NCI-H2107 (cell line): ENCODE measurements at regions not wholly inside any gene's neighbourhood (a gene's known extent, or its start where the extent isn't known, plus 50 kb on each side); places are given as distances from the start of the nearest gene placed in this dataset.
"Not testable (repeated sequence)": the region's sequence is repeated elsewhere in the genome, so short reads cannot be mapped to it uniquely, and the experiment has no call there.

Experiments
- DNase-seq: peaks from one replicate; lab custom pipeline; 2025; lab: John Stamatoyannopoulos, UW

GRCh38 chr1:181202986-181203555 is 114.6 kb downstream of the IER5 start:
- DNase-seq: no peak

- DNase-seq: no peak
Measured at GRCh38 chr1:181204530-181204929, 116.0 kb downstream of the IER5 start.

DNA sequence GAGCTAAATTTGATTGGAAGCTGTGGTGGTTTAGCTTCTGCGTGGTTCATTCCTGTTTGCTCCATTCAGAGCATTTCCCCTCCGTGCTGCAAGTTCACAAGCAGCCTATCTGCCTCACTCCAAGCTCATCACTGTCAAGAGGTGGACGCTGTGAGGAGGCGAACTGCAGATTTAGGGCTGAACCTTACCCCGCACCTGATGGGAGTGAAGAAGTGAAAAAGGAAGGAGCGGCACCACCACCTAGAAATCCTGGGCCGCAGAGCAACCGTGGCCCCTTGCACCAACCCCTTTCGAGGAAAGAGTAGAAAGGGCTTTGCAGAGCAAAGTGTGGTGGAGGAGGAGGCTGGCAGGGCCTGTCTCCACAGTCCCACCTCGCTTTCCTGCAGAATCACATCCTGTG is 117.4 kb downstream of the IER5 start:
- no peak for DNase-seq

- DNase-seq: no peak
Measured at GRCh38 chr1:181206513-181206912, 118.0 kb downstream of the IER5 start.

DNA sequence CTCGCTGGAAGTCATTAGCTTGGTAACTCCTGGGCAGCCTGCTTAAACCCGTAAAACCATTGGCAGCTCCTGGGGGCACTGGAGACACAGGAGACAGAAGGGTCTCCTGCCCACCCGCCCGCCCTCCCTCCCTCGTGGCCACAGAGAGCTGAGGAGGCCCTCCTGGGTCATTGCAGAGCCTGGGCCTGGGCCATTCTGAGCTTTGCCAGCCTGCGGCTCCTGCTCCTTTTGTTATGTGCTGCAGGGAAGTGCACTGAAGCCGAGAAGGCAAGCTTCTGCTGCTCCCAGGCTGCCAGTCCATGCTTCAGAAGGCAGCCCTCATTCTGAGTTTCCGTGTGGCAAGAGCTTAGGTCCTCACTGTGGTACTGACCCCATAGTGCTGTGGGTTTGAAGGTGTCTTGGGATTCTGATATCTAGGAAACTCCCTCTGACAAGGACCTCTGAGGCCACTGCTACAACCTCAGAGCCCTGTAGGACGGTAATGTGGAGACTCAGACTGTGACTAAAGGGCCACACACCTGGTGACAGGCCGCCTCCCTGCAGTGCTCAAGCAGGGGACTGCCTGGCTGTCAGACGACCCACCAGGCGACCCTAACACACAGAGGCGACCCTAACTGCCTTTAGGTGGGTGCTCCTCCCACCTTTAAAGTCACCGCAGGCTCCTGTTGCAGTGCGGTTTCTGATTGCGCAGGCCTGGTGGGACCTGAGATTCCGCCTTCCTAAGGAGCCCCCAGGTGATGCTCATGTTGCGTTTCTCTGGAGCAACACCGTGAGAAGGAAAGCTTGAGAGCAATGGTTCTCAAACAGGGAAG is 118.7 kb downstream of the IER5 start:
- no peak for DNase-seq

GRCh38 chr1:181208083-181208482 is 119.6 kb downstream of the IER5 start:
- no peak for DNase-seq

GRCh38 chr1:181208967-181209366 is 120.5 kb downstream of the IER5 start:
- DNase-seq: no peak

DNA sequence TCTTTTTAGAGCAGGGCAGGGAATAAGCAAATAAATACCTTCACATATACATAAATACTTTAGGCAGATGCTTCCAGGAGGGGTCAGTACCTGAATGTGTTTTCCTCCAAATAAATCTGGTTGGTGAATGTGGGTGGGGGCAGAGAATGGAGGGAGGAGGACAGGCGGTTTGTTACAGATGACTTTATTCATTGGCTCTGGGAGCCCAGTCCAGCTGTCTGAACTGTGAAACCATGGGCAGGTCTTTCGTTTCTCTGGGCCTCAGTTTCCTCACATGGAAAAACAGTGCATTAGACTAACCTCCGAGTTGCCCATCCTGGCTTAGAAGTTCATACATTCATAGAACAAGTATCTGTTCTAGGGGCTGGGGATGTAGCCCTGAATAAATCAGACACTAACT is 124.6 kb downstream of the IER5 start:
- DNase-seq: no peak

GRCh38 chr1:181216591-181216994 is 128.1 kb downstream of the IER5 start:
- DNase-seq: no peak

DNA sequence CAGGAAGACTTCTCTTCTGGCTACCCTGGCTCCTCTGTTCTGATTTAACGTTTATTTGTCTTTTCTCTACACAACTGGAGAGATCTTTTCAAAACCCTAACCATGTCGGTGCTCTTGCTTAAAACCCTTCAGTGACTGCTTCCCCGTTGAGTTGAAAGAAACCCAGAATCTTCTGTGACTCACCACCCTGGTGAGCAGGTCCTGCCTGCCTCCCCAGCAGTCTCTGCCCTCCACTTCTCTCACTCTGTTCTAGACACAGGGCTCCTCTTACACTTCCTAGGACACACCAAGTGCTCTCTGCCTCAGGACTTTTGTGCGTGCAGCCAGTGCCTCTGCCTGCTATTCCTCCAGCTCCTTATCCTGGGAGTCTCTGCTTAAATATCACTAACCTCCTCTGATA is 131.4 kb downstream of the IER5 start:
- no peak for DNase-seq

- DNase-seq: no peak
Measured at GRCh38 chr1:181221078-181221477, 132.6 kb downstream of the IER5 start.

GRCh38 chr1:181222972-181223505 is 134.5 kb downstream of the IER5 start:
- no peak for DNase-seq

GRCh38 chr1:181226728-181227127 is 138.2 kb downstream of the IER5 start:
- DNase-seq: not testable (repeated sequence)

DNA sequence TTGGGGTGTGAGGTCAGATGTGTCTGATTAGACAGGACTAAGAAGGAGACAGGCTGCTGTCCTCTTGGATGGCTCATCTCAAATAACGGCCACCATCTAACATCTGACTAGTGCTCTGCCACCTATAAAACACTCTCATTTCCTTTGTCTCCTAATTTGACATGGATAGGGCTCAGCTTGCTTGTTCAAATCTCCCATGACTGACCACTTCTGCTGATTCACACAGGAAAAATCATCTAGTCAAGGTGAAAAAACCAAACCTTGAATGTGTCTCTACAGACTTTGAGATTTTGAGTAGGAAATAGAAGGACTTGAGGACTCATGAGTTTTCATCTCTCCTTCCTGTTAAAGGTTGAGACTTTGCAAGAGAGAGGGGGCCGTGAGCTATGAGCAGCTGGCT is 150.6 kb downstream of the IER5 start:
- no peak for DNase-seq

GRCh38 chr1:181246320-181246719 is 157.8 kb downstream of the IER5 start:
- DNase-seq: not testable (repeated sequence)

- DNase-seq: not testable (repeated sequence)
Measured at GRCh38 chr1:181248361-181248760, 159.9 kb downstream of the IER5 start.

GRCh38 chr1:181249186-181249585 is 160.7 kb downstream of the IER5 start:
- no peak for DNase-seq

GRCh38 chr1:181250038-181250437 is 161.5 kb downstream of the IER5 start:
- DNase-seq: no peak

DNA sequence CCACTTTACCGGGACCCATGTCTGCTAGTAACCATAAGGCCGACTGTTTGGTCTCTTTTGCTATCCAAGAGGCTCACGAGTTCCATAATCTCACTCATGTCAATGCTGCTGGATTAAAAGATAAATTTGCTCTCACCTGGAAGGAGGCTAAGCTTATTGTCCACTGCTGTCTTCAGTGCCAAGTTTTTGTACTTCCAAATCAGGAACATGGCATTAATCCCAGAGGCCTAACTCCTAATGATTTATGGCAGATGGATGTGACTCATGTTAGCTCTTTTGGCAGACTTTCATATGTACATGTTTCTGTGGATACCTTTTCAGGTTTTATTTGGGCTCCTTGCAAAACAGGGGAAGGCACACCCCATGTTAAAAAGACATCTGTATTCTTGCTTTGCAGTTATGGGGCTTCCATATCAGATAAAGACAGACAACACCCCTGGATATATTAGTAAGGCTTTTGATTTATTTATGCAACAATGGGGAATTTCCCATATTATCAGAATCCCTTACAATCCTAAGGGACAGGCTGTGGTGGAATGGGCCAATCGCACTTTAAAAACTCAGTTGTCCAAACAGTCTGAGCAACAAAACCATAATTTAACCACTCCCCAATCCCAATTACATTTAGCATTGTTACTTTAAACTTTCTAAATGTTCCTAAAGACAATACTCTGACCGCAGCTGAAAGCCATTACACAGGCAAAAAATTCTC is 162.7 kb downstream of the IER5 start:
- no peak for DNase-seq

GRCh38 chr1:181251713-181252075 is 163.2 kb downstream of the IER5 start:
- DNase-seq: no peak

GRCh38 chr1:181253601-181254000 is 165.1 kb downstream of the IER5 start:
- not testable (repeated sequence) for DNase-seq

GRCh38 chr1:181255270-181255929 is 166.9 kb downstream of the IER5 start:
- DNase-seq: no peak
